GM12892 (cell line): ENCODE measurements at regions not wholly inside any gene's neighbourhood (a gene's known extent, or its start where the extent isn't known, plus 50 kb on each side); places are given as distances from the start of the nearest gene placed in this dataset.

ENCODE experiments used
- DNase-seq: peaks from one replicate; pipeline ENCODE4 v3.0.0; 2011; ENCODE audit not compliant: insufficient read length
- FAIRE-seq: peaks from 2 replicates; lab custom pipeline; 2011; peaks lifted over from hg19 to GRCh38; lab: Jason Lieb, UNC
- POLR2A ChIP-seq: IDR thresholded peaks from 2 replicates; pipeline ENCODE4 v1.6.1; 2011; ENCODE audit warnings: low read depth, low read length, control low read depth
- POLR2AphosphoS5 ChIP-seq: IDR thresholded peaks from 2 replicates; pipeline ENCODE4 v1.6.1; 2011; ENCODE audit warnings: low read depth, low read length, control low read depth
- TAF1 ChIP-seq: IDR thresholded peaks from 2 replicates; pipeline ENCODE4 v1.6.1; 2011; ENCODE audit warnings: low read depth, mild to moderate bottlenecking, control low read depth, low read length, borderline replicate concordance

DNA sequence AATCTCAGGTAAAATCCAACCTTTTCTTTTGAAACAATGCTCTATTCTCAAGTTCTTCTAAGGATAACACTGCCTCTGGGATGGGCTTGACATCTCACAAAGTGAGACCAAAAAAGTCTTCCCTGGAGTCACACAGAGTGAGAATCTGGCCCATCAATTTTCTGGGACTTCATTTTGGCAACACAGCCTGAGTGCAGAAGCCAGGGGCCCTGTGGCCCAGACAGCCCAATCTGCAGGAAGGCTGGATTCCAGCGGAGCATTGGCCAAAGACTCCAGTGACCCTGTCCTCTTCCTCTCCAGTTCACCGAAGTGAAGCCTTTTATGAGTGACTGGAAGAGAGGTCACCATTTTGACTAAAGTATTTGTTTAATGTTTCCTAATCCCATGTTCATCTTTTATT, 105.1 kb downstream of the PLK2 start:
- DNase-seq, result no peak
- no peak for TF ChIP-seq TAF1
- TF ChIP-seq POLR2AphosphoS5, result no peak
- no peak for TF ChIP-seq POLR2A
- FAIRE-seq, result no peak

DNA sequence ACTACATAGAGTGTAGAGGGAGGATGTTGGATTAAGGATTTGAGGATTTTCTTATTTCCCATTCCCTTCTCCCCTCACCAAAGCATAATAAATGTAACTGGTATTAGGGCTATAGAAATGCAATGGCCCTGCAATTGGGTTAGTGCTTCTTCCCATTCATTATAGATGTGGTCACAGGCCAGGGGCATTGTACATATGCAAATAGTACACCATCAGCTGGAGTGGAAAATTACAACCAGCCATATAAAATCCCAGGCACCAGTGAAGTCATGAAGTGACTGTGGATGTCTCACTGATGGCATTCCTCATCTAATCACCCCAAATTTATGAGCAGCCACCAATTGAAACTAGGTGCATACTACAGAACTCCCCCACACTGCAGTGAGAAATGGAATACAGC, 105.9 kb downstream of the PLK2 start:
- TF ChIP-seq POLR2A (no peak), TAF1 (no peak), POLR2AphosphoS5 (no peak)
- DNase-seq (no peak), FAIRE-seq (no peak)

DNA sequence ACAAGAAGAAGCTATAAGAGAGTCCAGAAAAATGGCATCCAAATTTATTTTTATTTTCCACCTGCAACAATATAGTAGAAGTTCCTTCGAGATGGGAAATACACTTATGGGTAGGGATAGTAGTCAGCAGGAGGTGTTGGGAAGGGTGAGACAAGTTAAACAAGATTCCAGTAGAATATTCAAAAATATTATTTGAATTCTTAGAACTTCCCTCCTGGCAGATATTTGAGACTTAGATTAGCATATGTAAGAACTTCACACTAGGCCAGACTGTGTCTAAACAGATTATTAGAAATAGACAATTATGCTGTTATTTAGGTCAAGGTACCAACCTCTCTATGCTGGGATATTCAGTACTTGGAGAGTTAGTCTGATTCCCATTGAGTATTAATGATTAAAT, 108.7 kb downstream of the PLK2 start:
- FAIRE-seq (no peak), DNase-seq (no peak)
- TF ChIP-seq POLR2A, result no peak
- TF ChIP-seq POLR2AphosphoS5, result no peak
- no peak for TF ChIP-seq TAF1

DNA sequence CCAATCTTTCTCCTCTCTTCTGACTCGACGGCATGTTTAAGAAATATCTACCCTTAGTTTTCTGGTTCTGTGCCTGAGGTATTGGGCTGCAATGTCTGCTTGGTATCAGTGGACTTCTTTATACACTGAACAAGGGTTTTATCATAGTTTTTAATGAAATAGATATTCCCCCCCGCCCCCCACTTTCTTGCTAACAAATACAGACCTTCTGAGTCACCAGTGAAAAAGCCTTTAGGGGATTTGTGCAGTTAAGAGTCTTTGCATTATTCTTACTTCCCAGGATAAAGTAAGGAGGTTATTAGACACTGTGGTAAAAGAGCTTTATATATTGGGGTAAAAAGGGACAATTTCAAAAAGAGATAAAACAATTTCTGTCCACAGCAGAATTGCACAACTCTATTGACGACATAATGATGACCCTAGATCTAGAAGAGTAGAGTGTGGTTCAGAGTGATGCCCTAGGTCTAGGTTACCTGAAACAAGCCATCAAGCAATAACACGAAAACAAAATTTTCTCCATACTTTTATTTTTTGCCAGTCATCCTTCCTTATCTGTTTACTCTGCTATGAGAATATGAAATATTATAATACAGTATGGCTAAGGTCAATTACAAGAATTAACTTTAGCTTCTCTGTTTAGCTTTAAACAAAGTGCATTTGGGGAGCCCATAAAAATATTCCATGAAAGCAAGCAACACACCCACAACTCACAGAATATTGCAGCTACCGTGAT, 110.7 kb downstream of the PLK2 start:
- TF ChIP-seq TAF1 (no peak), POLR2AphosphoS5 (no peak), POLR2A (no peak)
- DNase-seq (no peak), FAIRE-seq (no peak)

DNA sequence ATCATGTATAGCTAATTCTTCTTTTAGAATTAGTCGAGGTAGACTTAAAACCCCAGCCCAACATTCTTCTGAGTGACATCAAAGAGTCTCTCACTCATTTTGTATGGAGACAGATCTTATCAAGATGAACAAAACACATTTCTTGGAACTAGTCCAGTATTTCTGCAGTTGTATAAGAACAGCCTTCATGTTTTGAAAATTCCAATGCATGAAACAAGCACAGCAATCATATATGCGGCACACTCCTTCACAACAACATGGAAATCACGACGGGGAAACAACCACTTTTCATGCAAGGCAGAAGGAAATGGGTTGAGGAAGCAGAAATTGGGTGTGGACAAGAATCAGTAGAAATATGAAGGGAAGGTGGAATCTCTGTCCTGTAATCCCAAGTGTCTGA, 113.8 kb downstream of the PLK2 start:
- DNase-seq (no peak), FAIRE-seq (no peak)
- TF ChIP-seq TAF1, result no peak
- TF ChIP-seq POLR2A, result no peak
- TF ChIP-seq POLR2AphosphoS5, result no peak

DNA sequence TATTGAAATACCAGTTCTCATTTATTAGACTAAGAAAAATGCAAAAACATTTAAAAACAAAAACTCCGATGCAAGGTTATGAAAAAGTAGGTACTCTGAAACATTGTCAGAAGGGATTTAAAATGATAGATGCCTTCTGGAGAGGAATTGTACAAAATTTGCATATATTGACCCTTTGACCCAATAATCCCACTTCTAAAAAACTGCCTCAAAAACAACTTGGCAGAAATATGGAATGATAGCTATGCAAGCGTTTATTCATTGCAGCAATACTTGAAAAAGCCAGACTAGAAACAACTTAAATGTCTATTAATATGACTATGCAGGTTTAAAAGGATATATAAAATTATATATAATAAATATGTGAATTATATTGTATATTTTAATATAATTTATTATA, 118.4 kb downstream of the PLK2 start:
- FAIRE-seq (no peak), DNase-seq (no peak)
- TF ChIP-seq TAF1 (no peak), POLR2AphosphoS5 (no peak), POLR2A (no peak)

DNA sequence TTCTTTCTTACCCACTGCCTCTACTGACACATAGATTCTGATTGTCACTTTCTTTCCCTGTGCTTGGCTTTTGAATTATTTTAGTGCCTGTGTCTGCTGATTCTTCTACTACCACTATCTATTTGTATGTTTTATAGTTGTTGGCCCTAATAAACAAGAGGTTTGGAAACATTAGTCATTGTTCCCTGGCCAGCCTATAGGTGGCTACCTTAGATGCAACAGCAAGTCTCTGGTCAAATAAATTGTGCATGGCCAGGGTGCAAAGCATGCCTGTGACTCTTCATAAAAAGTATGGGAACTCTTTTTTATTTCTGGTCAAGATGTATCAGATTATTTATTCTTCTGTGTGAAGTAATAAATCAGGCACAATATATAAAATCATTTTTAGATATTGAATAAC, 124.4 kb downstream of the PLK2 start:
- no peak for DNase-seq

DNA sequence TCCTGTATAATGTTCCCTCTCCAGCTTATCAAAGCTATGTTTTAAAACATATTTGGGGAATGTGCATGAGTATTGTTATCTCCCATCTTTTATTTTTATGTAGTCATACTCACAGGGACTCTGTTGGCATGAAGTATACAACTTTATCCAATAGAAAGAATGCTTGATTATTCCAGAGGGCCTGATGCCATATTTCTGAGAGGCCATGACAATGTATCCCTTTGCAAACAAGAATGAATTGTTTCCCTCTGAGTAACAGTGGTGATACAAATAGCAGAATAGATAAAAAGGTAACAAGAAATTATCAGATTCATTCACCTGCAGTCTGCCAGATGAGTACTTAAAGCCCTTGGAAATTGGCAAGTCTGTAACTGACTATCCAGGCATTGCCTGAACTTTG, 125.9 kb downstream of the PLK2 start:
- TF ChIP-seq POLR2AphosphoS5 (no peak), TAF1 (no peak), POLR2A (no peak)
- FAIRE-seq, result peak; percentile 33
- no peak for DNase-seq

More for the DNA sequence above, 124.4 kb downstream of the PLK2 start:
- no peak for FAIRE-seq
- TF ChIP-seq POLR2A (no peak), POLR2AphosphoS5 (no peak), TAF1 (no peak)

DNA sequence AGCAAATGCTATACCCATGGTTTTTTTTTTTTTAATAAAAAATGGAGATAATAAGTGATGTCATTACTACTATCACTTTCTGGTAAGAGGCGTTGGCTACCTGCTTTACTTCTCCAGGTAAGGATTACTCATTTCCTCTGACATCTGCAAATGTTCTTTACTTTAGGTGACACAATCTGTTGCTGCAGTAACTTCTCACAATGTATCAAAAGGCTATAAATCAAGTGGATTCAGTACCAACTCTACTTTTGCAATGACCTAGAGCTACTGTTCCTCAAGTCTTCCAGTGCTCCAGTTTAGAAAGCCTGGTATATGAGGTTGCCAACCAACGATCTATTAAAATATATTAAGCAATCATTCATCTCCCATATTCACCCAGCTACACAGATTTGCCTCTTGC, 129.1 kb downstream of the PLK2 start:
- TF ChIP-seq POLR2A, result no peak
- no peak for TF ChIP-seq TAF1
- no peak for TF ChIP-seq POLR2AphosphoS5
- DNase-seq (no peak), FAIRE-seq (no peak)

DNA sequence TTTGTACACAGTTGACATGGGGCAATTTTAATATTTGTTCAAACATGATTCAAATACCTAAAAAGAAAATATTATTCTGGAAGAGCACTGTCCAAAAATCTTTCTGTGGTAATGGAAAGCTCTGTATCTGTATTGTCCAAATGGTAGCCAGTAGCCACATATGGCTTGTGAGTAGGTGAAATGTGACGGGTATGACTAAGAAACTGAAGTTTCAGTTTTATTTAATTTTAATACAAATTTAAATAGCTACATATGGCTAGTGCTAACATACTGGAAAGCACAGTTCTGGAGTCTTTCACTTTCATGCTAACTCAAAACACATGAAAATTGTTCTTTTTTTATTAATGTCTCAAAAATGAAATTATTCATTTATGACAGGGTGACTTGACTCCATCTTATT, 132.6 kb downstream of the PLK2 start:
- TF ChIP-seq POLR2A (no peak), TAF1 (no peak), POLR2AphosphoS5 (no peak)
- DNase-seq (no peak), FAIRE-seq (no peak)

DNA sequence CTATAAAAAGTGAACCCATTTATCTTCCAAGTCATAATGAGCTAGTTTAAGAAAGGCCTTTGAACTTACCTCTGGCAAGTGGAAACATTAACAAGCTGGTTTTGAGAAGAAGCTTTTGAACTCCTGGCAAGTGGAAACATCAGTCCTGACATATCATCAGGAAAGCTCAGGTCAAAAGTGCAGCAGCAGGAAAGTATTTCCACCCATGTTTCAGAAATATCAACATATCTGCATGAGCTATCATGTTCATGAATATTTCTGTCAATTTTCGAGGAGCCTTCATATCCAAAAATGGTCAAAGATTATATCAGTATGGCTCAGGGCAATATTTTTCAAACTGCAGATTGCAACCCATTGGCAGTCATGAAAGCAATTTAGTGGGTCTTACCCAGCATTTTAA, 133.9 kb downstream of the PLK2 start:
- TF ChIP-seq POLR2AphosphoS5 (no peak), TAF1 (no peak), POLR2A (no peak)
- FAIRE-seq (no peak), DNase-seq (no peak)

DNA sequence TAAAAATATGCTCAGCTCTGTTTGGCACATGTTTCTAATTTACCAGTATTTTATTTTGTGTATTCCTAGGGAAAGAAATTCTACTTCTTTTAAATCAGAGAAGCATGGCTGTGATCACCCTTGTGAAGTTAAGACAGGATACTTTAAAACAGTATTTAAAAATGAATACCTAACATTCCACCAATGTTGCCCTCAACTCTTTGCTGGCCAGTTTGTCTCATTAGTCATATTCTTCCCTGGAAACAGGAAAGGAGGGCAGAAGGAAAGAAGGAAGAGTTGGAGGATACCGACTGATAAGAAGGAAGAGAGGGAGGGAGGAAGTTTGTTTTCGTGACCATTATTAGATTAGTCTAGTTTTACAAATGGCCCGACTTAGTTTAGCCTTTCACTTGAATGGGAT, 137.4 kb downstream of the PLK2 start:
- TF ChIP-seq TAF1, result no peak
- no peak for TF ChIP-seq POLR2AphosphoS5
- no peak for TF ChIP-seq POLR2A
- FAIRE-seq, result no peak

DNA sequence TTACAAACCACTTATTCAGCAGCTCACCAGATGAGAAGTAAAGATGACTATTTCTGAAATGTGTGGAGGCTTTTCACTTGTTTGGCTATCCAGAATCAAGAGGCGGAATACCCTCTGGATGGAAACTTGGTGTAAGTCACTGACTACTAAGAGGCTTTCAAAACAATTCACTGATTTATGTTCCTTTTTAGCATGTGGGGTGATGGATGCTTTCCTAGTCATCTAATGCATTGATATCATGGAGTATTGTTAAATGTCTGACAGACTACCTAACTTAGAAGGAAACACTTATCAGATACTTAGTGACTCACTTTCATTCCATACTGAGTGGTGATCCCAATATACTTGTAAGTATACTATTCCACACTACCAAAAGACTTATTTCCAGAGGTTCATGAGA, 141.4 kb downstream of the PLK2 start:
- DNase-seq, result no peak
- TF ChIP-seq POLR2AphosphoS5, result no peak
- no peak for TF ChIP-seq POLR2A
- FAIRE-seq, result no peak

More for the DNA sequence above, 137.4 kb downstream of the PLK2 start:
- DNase-seq, result no peak
